Keratinocyte (primary cell): ENCODE measurements at regions not wholly inside any gene's neighbourhood (a gene's known extent, or its start where the extent isn't known, plus 50 kb on each side); places are given as distances from the start of the nearest gene placed in this dataset.

Experiments
- CTCF ChIP-seq, 3 experiments: IDR thresholded peaks in 1 of 3; conservative IDR thresholded peaks in 1 of 3; optimal IDR thresholded peaks in 1 of 3; 2 replicates in 2 of 3; 3 replicates in 1 of 3; pipeline versions ENCODE3 to v1.5.1; 2011; ENCODE audit warnings: low read length in 3 of 3, mild to moderate bottlenecking in 3 of 3, moderate library complexity in 2 of 3, control low read depth in 1 of 3, inconsistent platforms in 1 of 3; ENCODE audit not compliant: insufficient read depth in 2 of 3; ENCODE audit errors: extremely low read depth in 1 of 3
- EZH2 ChIP-seq: IDR thresholded peaks from one replicate; pipeline ENCODE4 v1.6.1; 2012; ENCODE audit warnings: inconsistent platforms, mild to moderate bottlenecking, low read length, moderate library complexity

GRCh38 chr2:7896940-7897487, 784.8 kb upstream of the ID2 start:
- TF ChIP-seq CTCF (optimal IDR thresholded peaks at IDR 0.05 in 1 of 3, IDR thresholded peaks at IDR 0.05 in 1 of 3, conservative IDR thresholded peaks at IDR 0.05 in 1 of 3; ENCODE audit: extremely low read depth in 1 of 3, insufficient read depth in 2 of 3, low read length in 3 of 3) = no peak
- TF ChIP-seq EZH2 = no peak
